GM12873 (cell line): ENCODE measurements at regions not wholly inside any gene's neighbourhood (a gene's known extent, or its start where the extent isn't known, plus 50 kb on each side); places are given as distances from the start of the nearest gene placed in this dataset.

Source experiments
- TF ChIP-seq, protein P1 (sequence below): IDR thresholded peaks from 2 replicates; pipeline ENCODE4 v1.5.1; 2012; ENCODE audit warnings: low read depth, mild to moderate bottlenecking, moderate library complexity, low read length, control low read depth; ENCODE audit not compliant: insufficient read depth; ENCODE audit errors: missing control alignments

DNA sequence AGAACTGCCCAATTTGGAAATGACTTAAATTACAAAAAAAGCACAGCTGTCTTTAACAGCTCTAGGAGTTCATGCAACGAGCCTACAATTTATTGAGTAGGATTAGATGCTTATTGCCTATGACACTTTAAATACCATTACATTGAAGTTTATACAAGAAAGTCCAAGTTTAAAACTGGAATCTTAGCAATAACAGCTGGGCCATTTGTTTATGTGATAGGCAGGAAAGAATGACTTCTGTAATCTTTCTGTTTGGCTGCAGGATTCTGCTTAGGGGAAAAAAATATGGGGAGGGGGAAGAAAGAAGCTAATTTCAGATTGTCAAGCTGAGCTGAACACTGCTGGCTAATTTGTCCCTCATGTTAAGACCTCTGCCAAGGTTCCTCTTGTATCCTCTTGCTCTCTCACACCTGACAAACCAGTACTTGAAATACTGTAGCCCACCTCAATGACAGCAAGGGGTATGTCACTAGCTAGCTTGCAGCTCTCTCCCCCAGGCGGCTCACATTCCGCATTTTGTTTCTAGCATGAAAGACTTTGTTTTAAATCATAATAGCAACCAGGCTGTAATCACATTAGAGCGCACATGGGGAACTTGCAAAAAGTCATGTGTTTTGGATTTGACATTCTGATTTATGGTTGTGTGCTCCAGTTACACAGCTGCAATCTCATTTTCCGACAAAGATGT, 384.8 kb downstream of the BMP4 start:
- TF ChIP-seq, protein P1, sequence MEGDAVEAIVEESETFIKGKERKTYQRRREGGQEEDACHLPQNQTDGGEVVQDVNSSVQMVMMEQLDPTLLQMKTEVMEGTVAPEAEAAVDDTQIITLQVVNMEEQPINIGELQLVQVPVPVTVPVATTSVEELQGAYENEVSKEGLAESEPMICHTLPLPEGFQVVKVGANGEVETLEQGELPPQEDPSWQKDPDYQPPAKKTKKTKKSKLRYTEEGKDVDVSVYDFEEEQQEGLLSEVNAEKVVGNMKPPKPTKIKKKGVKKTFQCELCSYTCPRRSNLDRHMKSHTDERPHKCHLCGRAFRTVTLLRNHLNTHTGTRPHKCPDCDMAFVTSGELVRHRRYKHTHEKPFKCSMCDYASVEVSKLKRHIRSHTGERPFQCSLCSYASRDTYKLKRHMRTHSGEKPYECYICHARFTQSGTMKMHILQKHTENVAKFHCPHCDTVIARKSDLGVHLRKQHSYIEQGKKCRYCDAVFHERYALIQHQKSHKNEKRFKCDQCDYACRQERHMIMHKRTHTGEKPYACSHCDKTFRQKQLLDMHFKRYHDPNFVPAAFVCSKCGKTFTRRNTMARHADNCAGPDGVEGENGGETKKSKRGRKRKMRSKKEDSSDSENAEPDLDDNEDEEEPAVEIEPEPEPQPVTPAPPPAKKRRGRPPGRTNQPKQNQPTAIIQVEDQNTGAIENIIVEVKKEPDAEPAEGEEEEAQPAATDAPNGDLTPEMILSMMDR = no peak

DNA sequence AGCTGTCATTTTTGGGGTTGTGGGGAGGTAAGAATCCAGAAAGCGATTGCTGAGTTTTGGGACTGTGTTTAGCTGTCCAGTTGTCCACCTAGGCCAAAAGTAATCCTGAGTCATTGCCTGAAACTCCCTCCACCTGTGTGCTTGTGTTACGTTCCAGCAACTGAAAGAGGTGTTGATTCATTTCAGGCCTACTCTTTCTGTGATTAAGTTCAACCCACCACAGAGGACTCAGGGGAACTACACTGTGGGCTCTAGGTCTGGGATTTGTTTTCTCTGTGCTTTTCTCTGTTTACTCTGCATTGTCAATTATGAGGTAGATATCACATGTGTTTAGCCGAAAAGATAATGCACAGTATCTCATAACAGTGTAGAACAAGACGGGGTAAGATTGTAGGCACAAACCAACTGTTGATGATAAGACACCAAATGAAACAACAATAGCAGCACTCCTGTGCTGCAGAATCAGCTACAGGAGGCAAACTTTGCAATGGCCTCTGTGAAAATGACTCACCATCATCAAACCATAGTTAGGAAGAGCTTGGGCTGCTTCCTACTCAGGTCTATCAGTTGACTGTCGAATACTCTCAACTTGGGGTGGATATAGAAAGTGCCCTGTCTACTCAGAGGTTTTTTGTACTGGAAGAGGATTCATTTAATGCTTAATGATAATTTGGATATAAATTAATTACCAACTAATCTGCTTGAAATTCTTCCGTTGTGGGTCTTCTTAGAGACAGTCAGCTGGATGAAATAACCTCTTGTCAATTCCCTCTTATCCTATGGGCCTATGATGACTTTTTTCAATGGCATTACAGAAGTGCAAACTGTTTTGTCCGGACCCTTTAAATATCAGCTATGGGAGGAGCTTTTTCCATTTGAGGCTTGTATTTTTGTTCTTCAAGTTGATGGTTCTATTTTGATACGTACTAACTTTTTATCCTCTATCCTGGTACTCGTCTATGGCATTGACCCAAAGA, 385.9 kb downstream of the BMP4 start:
- TF ChIP-seq, protein P1 = no peak

DNA sequence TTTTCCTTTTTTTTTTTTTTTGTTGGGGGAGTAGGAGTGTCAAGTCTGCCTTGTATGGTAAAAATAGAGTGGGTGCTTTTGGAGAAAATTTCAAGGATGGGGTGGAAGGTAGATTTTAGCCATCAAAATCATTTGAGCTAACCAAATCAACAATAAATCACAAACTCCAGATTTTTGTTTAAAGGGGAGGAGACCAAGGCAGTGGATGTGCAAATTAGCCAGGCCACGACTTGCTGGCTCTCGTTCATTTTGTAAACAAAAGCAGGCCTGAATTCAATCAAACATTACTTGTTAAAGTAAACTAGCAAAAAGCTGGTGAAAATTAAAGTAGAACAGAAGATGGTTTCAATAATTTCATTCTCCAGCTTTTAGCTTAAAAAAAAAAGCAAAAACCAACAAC, 387.2 kb downstream of the BMP4 start:
- TF ChIP-seq, protein P1 = no peak

DNA sequence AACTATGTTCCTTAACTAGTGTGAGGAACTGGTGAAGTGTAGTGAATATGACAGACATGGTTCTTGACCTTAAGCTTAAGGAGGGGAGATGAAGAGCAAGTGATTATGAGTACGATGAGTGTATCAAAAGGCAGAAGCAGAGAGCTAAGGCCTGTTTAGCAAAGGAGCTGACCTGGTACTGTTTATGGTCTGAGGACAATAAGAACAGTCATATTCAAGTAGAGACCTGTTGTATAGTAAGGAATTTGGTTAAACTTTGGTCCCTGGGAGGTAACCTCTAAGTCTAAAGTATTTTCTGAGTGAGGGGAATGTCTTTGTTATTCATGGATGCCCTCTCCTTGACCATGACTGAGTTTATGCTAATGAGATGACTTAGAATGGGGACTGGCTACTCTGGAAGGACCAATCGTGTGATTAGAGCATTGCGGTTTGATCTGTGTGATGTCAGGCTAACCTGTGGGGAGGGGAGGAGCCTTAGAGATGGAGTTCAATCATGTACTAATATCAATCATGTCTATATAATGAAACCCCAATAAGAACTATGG, 389.3 kb downstream of the BMP4 start:
- TF ChIP-seq, protein P1 = no peak

DNA sequence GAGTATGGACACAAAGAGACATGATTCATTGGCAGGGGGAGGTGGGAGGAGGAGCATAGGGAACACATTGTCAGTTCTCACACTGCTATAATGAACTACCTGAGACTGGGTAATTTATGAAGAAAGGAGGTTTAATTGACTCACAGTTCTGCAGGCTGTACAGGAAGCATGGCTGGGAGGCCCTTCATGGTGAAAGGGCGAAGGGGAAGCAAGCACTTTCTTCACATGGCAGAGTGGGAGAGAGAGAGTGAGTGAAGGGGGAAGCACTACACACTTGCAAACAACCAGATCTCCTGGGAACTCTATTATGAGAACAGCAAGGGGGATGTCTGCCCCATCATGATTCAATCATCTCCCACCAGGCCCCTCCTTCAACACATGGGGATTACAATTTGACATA, 391.8 kb downstream of the BMP4 start:
- TF ChIP-seq, protein P1 = no peak

DNA sequence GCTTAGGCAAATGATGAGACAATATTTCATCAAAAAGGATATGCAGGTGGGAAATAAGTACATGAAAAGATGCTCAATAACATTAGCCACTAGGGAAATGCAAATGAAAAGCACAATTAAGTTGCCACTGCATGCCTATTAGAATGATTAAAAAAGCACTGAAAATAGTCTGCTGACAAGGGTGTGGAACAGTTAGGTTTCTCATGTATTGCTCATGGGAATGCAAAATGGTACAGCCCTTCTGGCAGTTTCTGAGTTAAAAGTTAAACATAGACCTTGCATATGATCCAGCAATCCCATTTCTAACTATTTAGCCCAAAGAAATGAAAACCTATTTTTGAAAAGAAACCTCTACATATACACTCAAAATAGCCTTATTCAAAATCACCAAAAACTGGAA, 393.0 kb downstream of the BMP4 start:
- TF ChIP-seq, protein P1 = no peak

DNA sequence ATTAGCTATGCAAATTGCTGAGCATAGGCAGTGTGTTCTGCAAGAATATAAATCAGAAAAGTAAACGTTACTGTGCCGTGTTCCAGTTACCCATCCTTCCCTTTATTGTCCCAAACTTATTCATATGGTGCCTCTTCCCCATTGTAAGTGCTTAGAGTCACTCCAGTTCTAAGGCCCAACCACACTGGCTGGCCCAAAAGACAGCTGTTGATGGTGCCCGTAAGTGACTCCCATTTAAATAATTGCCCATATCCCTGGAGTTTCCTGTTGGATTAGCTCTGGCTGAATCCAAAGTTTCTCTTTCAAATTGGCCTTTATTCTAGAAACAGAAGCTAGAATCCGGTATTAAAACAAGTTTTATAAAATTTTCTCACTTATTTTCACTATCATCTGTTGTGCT, 400.1 kb upstream of the DDHD1 start:
- TF ChIP-seq, protein P1 = no peak
